Gastrocnemius medialis (tissue), 4 donors: ENCODE measurements at regions not wholly inside any gene's neighbourhood (a gene's known extent, or its start where the extent isn't known, plus 50 kb on each side); places are given as distances from the start of the nearest gene placed in this dataset.
"Not testable (repeated sequence)": the region's sequence is repeated elsewhere in the genome, so short reads cannot be mapped to it uniquely, and the experiment has no call there.

Source experiments
- CTCF ChIP-seq, 5 experiments: fragments of 450-650 bp in 3 of 5; fragments of 200-600 bp in 2 of 5; sonication (generic) in 2 of 5; IDR thresholded peaks in 4 of 5; conservative IDR thresholded peaks in 1 of 5; 1 replicate in 4 of 5; 2 replicates in 1 of 5; pipeline ENCODE4 v1.5.1; 2016 to 2019; ENCODE audit warnings: antibody characterized with exemption in 5 of 5, mild to moderate bottlenecking in 3 of 5, moderate library complexity in 3 of 5
- POLR2A ChIP-seq, 2 donors: fragments of 450-650 bp; IDR thresholded peaks; one replicate each; pipeline ENCODE4 v1.6.1; 2017; ENCODE audit warnings: antibody characterized with exemption in 2 of 2, mild to moderate bottlenecking in 2 of 2, moderate library complexity in 2 of 2

GRCh38 chr15:70574325-70574724 lies 189.0 kb downstream of the UACA start:
- not testable (repeated sequence) for TF ChIP-seq POLR2A (IDR thresholded peaks at IDR 0.05); CTCF (IDR thresholded peaks at IDR 0.05 in 4 of 5, conservative IDR thresholded peaks at IDR 0.05 in 1 of 5)
